OCI-M2 (cell line): ENCODE measurements at regions not wholly inside any gene's neighbourhood (a gene's known extent, or its start where the extent isn't known, plus 50 kb on each side); places are given as distances from the start of the nearest gene placed in this dataset.

Source experiments
- DNase-seq: peaks from one replicate; lab custom pipeline; 2025; ENCODE audit not compliant: unreplicated experiment; lab: John Stamatoyannopoulos, UW

- DNase-seq: no peak
These were observed 50.3 kb upstream of the APCDD1 start for GRCh38 chr18:10404168-10404567.
